Left renal cortex interstitium (tissue), 4 donors: ENCODE measurements at regions not wholly inside any gene's neighbourhood (a gene's known extent, or its start where the extent isn't known, plus 50 kb on each side); places are given as distances from the start of the nearest gene placed in this dataset.
A peak's percentile ranks its signal among the peaks of the same experiment; 100 is the strongest.
"Not testable (repeated sequence)": the region's sequence is repeated elsewhere in the genome, so short reads cannot be mapped to it uniquely, and the experiment has no call there.

ENCODE experiments used
- DNase-seq, 4 donors: peaks; one replicate each; pipeline ENCODE4 v3.0.0-alpha.2; 2013; ENCODE audit warnings: low read depth in 4 of 4, low spot score in 2 of 4, missing footprints in 1 of 4

DNA sequence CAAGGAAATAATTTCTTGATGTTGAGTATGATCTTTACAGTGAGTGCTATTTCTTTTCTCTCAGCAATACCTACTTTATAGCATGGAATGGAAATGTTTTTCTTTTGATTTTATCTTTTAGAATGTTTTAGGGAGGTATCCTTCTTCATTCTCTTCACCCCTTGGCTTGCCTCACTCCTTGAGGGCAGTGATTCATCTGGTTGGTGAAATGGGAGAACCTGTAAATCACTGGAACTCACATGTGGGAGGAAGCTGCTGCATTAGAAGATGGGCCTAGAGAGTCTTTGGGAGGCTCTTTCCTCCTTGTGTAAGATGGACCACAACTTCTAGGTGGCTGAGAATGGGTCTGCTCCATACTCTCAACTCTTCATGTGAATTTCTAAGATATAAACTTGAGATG, 244.8 kb upstream of the SYNCRIP start:
- no peak for DNase-seq

DNA sequence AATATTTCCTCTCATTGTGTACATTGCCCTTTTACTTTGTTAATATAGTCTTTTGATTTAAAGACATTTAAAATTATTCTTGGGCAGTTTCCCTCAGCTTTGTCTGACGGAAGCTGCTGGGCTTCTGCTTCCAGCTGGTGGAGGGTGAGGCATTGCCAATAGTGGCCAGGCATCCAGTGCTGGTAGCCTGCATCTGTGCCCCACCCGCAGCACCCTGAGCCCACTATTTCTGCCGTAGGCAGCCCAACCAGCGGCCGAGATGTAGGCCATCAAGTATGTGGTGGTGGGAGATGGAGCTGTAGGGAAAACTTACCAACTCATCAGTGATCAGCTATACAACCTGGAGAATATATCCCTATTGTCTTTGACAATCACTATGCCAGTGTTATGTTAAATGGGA, 226.0 kb upstream of the SYNCRIP start:
- no peak for DNase-seq

- DNase-seq, result no peak
These were observed 224.9 kb upstream of the SYNCRIP start for GRCh38 chr6:85867595-85867994.

DNA sequence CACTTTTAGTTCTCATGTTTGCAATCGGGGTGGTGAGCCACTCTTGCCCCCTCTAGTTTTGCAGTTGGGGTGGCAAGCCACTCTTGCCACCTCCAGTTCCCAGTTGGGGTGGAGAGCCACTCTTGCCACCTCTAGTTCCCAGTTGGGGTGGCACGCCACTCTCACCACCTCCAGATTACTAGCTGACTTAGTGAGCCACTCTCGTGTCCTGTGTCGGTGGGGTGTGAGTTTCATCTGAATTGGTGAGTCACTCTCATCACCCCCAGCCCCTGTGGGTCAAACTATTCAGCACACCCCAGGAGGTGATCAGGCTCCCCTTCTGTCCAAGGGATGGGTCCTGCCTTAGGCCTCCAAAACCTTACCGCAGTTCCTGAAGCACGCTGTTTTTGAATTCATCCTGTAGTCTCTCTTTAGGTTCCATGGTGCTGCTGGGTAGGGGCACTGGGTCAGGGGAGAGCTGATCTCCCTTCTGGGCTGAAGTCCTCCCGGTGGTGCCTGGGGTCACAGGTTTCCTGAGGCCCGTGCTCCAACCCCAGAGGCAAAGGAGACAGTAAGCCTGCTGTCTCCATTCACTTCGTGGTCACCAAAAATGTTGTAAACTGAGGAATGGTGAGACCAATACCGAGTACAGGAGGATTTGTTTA, 224.2 kb upstream of the SYNCRIP start:
- DNase-seq, result no peak

DNA sequence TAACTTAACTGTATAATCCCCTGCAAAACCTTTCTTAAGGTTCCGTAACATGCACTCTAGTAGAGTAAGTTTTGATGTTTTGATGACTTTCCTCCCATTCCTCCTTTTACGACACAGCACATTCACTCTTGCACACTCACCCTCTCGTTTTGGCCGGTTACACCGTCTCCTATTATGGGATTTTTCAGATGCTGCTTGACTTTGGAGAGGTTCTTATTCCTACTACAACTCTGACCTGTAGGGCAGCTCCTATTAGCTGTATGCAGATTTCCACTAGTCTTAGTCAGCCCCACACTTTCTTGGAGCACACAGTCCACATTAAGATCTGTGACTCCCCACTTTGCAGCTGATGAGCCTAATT, 223.7 kb upstream of the SYNCRIP start:
- DNase-seq, result no peak

GRCh38 chr6:85865420-85866369, 223.0 kb upstream of the SYNCRIP start:
- peak in 1 of 4 donors; percentile 22 for DNase-seq

GRCh38 chr6:85864453-85865401, 222.0 kb upstream of the SYNCRIP start:
- no peak for DNase-seq

DNA sequence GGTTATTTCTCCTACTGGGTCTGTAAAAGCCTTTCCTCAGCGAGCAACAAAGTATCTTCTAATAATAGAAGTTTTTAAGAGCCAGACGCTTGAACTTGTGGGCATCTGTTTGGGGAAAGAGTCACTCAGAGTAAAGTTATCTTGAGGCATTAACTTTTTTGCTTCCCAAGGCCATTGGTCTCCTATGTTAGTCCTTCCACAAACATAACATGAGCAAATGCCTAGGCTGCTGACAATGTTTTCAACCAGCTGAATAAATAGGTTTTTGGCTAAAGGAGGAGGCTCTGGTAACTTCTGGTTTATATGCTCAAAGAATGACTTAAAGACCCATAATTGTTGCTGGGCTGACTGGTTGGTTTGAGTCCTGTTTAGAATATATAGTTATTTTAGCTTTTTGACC, 213.5 kb upstream of the SYNCRIP start:
- DNase-seq, result no peak

DNA sequence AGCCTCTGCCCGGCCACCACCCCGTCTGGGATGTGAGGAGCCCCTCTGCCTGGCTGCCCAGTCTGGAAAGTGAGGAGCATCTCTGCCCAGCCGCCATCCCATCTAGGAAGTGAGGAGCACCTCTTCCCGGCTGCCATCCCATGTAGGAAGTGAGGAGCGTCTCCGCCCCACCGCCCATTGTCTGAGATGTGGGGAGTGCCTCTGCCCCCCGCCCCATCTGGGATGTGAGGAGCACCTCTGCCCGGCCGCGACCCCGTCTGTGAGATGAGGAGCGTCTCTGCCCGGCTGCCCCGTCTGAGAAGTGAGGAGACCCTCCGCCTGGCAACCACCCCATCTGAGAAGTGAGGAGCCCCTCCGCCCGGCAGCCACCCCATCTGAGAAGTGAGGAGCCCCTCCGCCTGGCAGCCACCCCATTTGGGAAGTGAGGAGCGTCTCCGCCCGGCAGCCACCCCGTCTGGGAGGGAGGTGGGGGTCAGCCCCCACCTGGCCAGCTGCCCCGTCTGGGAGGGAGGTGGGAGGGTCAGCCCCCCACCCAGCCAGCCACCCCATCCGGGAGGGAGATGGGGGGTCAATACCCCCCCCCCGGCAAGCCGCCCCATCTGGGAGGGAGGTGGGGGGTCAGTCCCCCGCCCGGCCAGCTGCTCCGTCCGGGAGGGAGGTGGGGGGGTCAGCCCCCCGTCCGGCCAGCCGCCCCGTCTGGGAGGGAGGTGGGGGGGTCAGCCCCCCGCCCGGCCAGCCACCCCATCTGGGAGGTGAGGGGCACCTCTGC, 195.8 kb upstream of the SYNCRIP start:
- not testable (repeated sequence) for DNase-seq

- no peak for DNase-seq
These were observed 186.3 kb upstream of the SYNCRIP start for GRCh38 chr6:85828973-85829372.

GRCh38 chr6:85826997-85827396, 184.3 kb upstream of the SYNCRIP start:
- DNase-seq, result no peak

GRCh38 chr6:85824329-85824728, 181.6 kb upstream of the SYNCRIP start:
- no peak for DNase-seq

DNA sequence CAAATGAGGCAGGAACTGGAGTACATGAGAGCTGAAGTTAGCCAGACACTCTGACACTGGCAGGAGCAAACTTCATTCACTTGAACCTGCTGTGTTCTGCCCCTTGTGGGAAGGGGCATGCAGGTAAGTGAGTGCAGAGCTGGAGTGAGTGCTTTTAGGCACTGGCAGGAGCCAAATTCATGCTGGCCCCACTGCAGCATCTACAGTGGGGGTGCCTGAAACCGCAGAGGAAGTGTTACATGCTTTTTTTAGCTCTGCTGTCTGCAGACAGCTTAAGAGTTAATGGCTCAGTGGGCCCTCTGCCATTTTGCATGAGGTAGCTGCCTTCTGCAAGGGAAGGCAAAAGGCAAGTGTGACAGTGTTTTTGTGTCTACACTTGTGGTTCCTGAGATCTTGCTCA, 167.9 kb upstream of the SYNCRIP start:
- no peak for DNase-seq

DNA sequence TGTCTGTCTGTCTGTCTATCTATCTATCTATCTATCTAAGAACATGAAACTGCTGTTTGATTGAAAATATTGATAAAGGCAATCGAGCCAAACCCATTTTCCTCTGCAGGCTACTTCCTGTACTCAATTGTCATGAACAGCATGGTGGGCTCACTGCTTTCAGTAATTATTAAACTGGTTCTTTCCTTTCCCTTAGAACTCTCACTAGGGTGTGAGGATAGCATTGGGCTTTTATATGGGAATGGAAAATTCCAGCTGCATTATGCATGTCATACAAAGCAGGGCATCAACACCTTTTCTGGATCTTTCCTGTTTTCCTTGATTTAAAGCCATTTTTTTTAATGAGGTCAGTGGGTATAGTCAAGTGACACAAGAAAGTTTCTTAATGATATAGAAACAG, 161.0 kb upstream of the SYNCRIP start:
- no peak for DNase-seq

DNA sequence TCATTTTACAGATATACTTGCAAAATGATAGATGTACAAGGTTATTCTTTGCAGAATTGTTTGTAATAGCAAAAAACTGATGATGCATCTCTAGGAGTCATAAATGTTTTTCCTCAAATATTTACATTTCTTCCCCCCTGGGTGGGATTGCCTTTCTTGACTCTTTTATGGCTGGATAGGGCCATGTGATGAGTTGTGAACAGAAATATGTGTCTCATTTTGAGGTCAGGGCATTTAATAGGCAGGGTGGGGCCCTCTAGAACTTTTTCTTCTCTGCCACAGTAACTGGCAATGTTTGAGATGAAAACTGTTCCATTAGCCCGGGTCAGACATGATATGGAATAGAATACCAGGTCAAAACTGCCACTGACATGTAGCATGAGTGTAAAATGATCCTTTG, 159.5 kb upstream of the SYNCRIP start:
- no peak for DNase-seq

GRCh38 chr6:85798931-85799652, 156.4 kb upstream of the SYNCRIP start:
- no peak for DNase-seq

- DNase-seq, result no peak
These were observed 155.3 kb upstream of the SYNCRIP start for GRCh38 chr6:85797993-85798392.

GRCh38 chr6:85795945-85796344, 153.3 kb upstream of the SYNCRIP start:
- no peak for DNase-seq

DNA sequence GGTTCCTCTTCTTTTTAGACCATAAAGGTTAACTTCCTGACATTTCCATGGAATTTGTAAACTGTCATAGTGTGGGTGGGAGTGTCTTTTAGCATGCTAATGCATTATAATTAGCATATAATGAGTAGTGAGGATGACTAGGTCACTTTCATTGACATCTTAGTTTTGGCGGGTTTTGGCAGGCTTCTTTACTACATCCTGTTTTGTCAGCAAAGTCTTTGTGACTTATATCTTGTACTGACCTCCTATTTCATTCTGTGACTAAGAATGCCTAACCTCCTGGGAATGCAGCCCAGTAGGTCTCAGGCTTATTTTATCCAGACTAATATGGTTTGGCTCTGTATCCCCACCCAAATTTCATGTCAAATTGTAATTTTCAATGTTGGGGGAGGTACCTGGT, 149.6 kb upstream of the SYNCRIP start:
- DNase-seq, result no peak

GRCh38 chr6:85775883-85776282, 133.2 kb upstream of the SYNCRIP start:
- no peak for DNase-seq
